GM12865 (cell line): ENCODE measurements at regions not wholly inside any gene's neighbourhood (a gene's known extent, or its start where the extent isn't known, plus 50 kb on each side); places are given as distances from the start of the nearest gene placed in this dataset.
A peak's percentile ranks its signal among the peaks of the same experiment; 100 is the strongest.

Experiments
- DNase-seq: peaks from one replicate; pipeline ENCODE4 v3.0.0; 2010; ENCODE audit warnings: low read depth
- H3K4me3 ChIP-seq: 2 replicates; pipeline ENCODE4 v1.5.1; 2011; ENCODE audit warnings: mild to moderate bottlenecking, low read depth, low read length, control low read depth
- CTCF ChIP-seq: IDR thresholded peaks from 2 replicates; pipeline ENCODE4 v1.5.1; 2011; ENCODE audit warnings: low read length, control low read depth, low read depth, inconsistent platforms; ENCODE audit not compliant: insufficient read depth; ENCODE audit errors: missing control alignments

GRCh38 chr14:45426685-45427282 is 173.8 kb upstream of the MIS18BP1 start:
- peak; percentile 52 for TF ChIP-seq CTCF
- DNase-seq: peak; percentile 39
- no peak overlapping the region for H3K4me3 ChIP-seq

DNA sequence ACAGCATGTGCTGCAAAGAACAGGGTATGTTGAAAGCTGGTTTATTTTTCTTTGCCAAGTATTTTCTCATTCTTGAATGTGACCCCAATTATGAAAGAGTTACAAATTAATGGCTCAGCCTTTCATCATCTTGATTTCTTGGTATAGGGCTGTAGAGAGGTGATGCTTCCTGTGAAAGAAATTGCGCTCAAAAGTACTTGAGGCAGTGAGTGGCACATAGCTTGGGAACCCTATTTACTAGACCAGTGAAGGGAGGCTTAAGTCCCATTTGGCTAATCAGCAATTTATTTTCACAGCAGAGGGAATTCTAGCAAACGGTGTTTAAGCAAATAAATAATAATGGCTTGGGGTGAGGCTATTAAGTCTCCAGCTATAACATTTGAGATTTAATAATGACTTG is 153.9 kb upstream of the MIS18BP1 start:
- DNase-seq: no peak
- H3K4me3 ChIP-seq: no peak overlapping the region
- TF ChIP-seq CTCF: no peak

- no peak overlapping the region for H3K4me3 ChIP-seq
- no peak for TF ChIP-seq CTCF
- no peak for DNase-seq
Observed at GRCh38 chr14:45400950-45401640, 148.1 kb upstream of the MIS18BP1 start.

GRCh38 chr14:45400509-45400908 is 147.5 kb upstream of the MIS18BP1 start:
- DNase-seq: no peak
- TF ChIP-seq CTCF: no peak
- no peak overlapping the region for H3K4me3 ChIP-seq

GRCh38 chr14:45381091-45381490 is 128.1 kb upstream of the MIS18BP1 start:
- no peak overlapping the region for H3K4me3 ChIP-seq
- DNase-seq: no peak
- TF ChIP-seq CTCF: no peak

- DNase-seq: no peak
- no peak for TF ChIP-seq CTCF
- no peak overlapping the region for H3K4me3 ChIP-seq
Observed at GRCh38 chr14:45377166-45377565, 124.2 kb upstream of the MIS18BP1 start.

DNA sequence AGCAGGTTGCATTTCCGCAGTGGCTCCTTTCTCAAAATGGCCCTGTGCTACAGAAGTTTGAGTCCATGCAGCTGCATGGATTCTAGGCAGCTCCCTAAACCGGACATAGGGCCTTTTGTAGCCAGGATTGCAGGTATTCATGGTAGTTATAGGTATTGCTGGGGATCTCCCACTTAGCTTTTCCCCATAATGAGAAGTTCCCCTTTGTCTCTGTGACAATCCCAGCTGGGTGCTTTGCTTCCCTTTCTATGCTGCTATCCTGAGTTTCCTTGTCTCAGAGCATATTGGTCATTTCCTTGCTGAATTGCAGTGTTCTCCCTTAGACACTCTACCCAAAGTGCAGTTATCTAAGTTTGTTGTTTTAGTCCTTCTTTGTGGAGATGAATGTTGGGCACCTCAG is 120.9 kb upstream of the MIS18BP1 start:
- no peak for TF ChIP-seq CTCF
- H3K4me3 ChIP-seq: no peak overlapping the region
- no peak for DNase-seq
